SK-N-SH (cell line): ENCODE measurements at regions not wholly inside any gene's neighbourhood (a gene's known extent, or its start where the extent isn't known, plus 50 kb on each side); places are given as distances from the start of the nearest gene placed in this dataset.
"Not testable (repeated sequence)": the region's sequence is repeated elsewhere in the genome, so short reads cannot be mapped to it uniquely, and the experiment has no call there.

Experiments used
- CTCF ChIA-PET: fragments of 300-600, 350-600 bp; formaldehyde crosslinking; extraction: SDS; loops from one replicate; lab custom pipeline; 2021; lab: Yijun Ruan, JAX
- POLR2A ChIA-PET: fragments of 350-600 bp; sonication (Branson Sonifier 250); formaldehyde crosslinking; extraction: SDS; loops from one replicate; lab custom pipeline; 2020; ENCODE audit warnings: antibody characterized with exemption, inconsistent platforms; lab: Yijun Ruan, JAX
- DNase-seq: peaks from one replicate; pipeline ENCODE4 v3.0.0; 2012
- H2AFZ ChIP-seq: fragments of 200-600 bp; sonication (generic); 2 replicates; pipeline ENCODE4 v1.8.1; 2016; ENCODE audit warnings: antibody characterized with exemption, mild to moderate bottlenecking, low read depth
- H3F3A ChIP-seq: fragments of 200-600 bp; sonication (generic); replicated peaks from 2 replicates; pipeline ENCODE3; 2016; ENCODE audit warnings: antibody characterized with exemption, mild to moderate bottlenecking; ENCODE audit not compliant: insufficient read depth
- H3K27ac ChIP-seq, 2 experiments: fragments of 200-500 bp in 1 of 2; fragments of 200-600 bp in 1 of 2; sonication (Bioruptor generic) in 1 of 2; sonication (generic), shearing (Covaris generic) in 1 of 2; 2 replicates each; pipeline versions ENCODE4 v1.5.1 to v1.6.1; 2014 to 2016; ENCODE audit warnings: low read depth in 2 of 2, inconsistent platforms in 1 of 2, low read length in 1 of 2, mild to moderate bottlenecking in 1 of 2, mixed read lengths in 1 of 2
- H3K27me3 ChIP-seq: fragments of 200-600 bp; sonication (generic), shearing (Covaris generic); 2 replicates; pipeline ENCODE4 v1.6.1; 2016; ENCODE audit warnings: mixed run types; ENCODE audit not compliant: insufficient read depth
- H3K36me3 ChIP-seq, 2 experiments: fragments of 200-500 bp in 1 of 2; fragments of 200-600 bp in 1 of 2; sonication (Bioruptor generic) in 1 of 2; sonication (generic) in 1 of 2; replicated peaks in 1 of 2; 2 replicates each; pipeline versions ENCODE3 to v1.5.1; 2014 to 2016; ENCODE audit warnings: low read length in 1 of 2, mild to moderate bottlenecking in 1 of 2; ENCODE audit not compliant: insufficient read depth in 2 of 2, control insufficient read depth in 1 of 2
- H3K4me1 ChIP-seq, 2 experiments: fragments of 200-500 bp in 1 of 2; fragments of 200-600 bp in 1 of 2; sonication (Bioruptor generic) in 1 of 2; sonication (generic), shearing (Covaris generic) in 1 of 2; 2 replicates each; pipeline versions ENCODE4 v1.5.1 to v1.6.1; 2014 to 2016; ENCODE audit warnings: low read depth in 1 of 2, low read length in 1 of 2, mixed run types in 1 of 2; ENCODE audit not compliant: insufficient read depth in 2 of 2, control insufficient read depth in 1 of 2
- H3K4me2 ChIP-seq: fragments of 200-600 bp; sonication (generic), shearing (Covaris generic); 2 replicates; pipeline ENCODE4 v1.6.1; 2017; ENCODE audit warnings: mixed run types
- H3K4me3 ChIP-seq, 2 experiments: fragments of 200-500 bp in 1 of 2; fragments of 200-600 bp in 1 of 2; sonication (Bioruptor generic) in 1 of 2; sonication (generic), shearing (Covaris generic) in 1 of 2; 2 replicates each; pipeline versions ENCODE4 v1.5.1 to v1.8.1; 2014 to 2016; ENCODE audit warnings: low read depth in 2 of 2, inconsistent platforms in 1 of 2, low read length in 1 of 2, mild to moderate bottlenecking in 1 of 2, mixed read lengths in 1 of 2, moderate library complexity in 1 of 2
- H3K79me2 ChIP-seq: fragments of 200-600 bp; sonication (generic); 2 replicates; pipeline ENCODE4 v1.8.1; 2017; ENCODE audit warnings: mild to moderate bottlenecking; ENCODE audit not compliant: insufficient read depth
- H3K9ac ChIP-seq: fragments of 200-600 bp; sonication (generic); 2 replicates; pipeline ENCODE4 v1.6.1; 2017; ENCODE audit warnings: mixed run types
- H3K9me2 ChIP-seq: fragments of 200-600 bp; sonication (generic); 2 replicates; pipeline ENCODE4 v1.6.1; 2017; ENCODE audit warnings: mixed run types
- H3K9me3 ChIP-seq: fragments of 200-600 bp; sonication (generic); 2 replicates; pipeline ENCODE4 v1.6.1; 2017; ENCODE audit warnings: mixed run types, mild to moderate bottlenecking, moderate library complexity
- H4K20me1 ChIP-seq: fragments of 200-600 bp; sonication (generic); 2 replicates; pipeline ENCODE4 v1.6.1; 2017; ENCODE audit warnings: mild to moderate bottlenecking, mixed run types; ENCODE audit not compliant: insufficient read depth
- CTCF ChIP-seq: fragments of 200-600 bp; sonication (generic); IDR thresholded peaks from 2 replicates; pipeline ENCODE4 v1.6.1; 2017; ENCODE audit warnings: antibody characterized with exemption, mild to moderate bottlenecking, moderate library complexity
- ELF1 ChIP-seq: IDR thresholded peaks from 2 replicates; pipeline ENCODE4 v1.4.0; 2012
- EZH2phosphoT487 ChIP-seq: fragments of 200-600 bp; sonication (generic); IDR thresholded peaks from 2 replicates; pipeline ENCODE4 v1.6.1; 2017; ENCODE audit warnings: low read depth, mixed run types, mild to moderate bottlenecking, antibody characterized with exemption, moderate library complexity, borderline replicate concordance
- GATA2 ChIP-seq: sonication (generic); formaldehyde crosslinking; IDR thresholded peaks from 2 replicates; pipeline ENCODE4 v1.5.0; 2020; ENCODE audit warnings: mild to moderate bottlenecking, missing genetic modification reagents
- IRF3 ChIP-seq: fragments of 150-350 bp; IDR thresholded peaks from 2 replicates; pipeline ENCODE4 v1.6.1; 2016; ENCODE audit warnings: mild to moderate bottlenecking, low read depth, low read length
- MAX ChIP-seq: IDR thresholded peaks from 2 replicates; pipeline ENCODE4 v1.4.0; 2012; ENCODE audit warnings: low read depth
- NFIC ChIP-seq: IDR thresholded peaks from 2 replicates; pipeline ENCODE4 v1.4.0; 2012; ENCODE audit warnings: borderline replicate concordance
- NRF1 ChIP-seq: IDR thresholded peaks from 2 replicates; pipeline ENCODE4 v1.6.1; 2012; ENCODE audit warnings: low read depth, mild to moderate bottlenecking, low read length
- RAD21 ChIP-seq: IDR thresholded peaks from 2 replicates; pipeline ENCODE4 v1.6.1; 2012; ENCODE audit warnings: mild to moderate bottlenecking, low read length
- REST ChIP-seq: IDR thresholded peaks from 2 replicates; pipeline ENCODE4 v1.6.1; 2012; ENCODE audit warnings: mild to moderate bottlenecking, low read depth, low read length, moderate library complexity
- RFX5 ChIP-seq: IDR thresholded peaks from 2 replicates; pipeline ENCODE4 v1.6.1; 2012; ENCODE audit warnings: mild to moderate bottlenecking, improper control_type of control experiment, low read length
- RXRA ChIP-seq: IDR thresholded peaks from 2 replicates; pipeline ENCODE4 v1.4.0; 2012; ENCODE audit warnings: low read depth, mild to moderate bottlenecking, borderline replicate concordance
- YY1 ChIP-seq: IDR thresholded peaks from 2 replicates; pipeline ENCODE4 v1.4.0; 2012; ENCODE audit warnings: low read depth, mild to moderate bottlenecking
- WGBS: methylation state at CpG from one replicate; pipeline ENCODE4 v1.1.6; 2017; ENCODE audit warnings: low lambda C conversion rate; 5-methylcytosine and 5-hydroxymethylcytosine counted together
- TF ChIP-seq, protein P1 (sequence below): IDR thresholded peaks from 2 replicates; pipeline ENCODE4 v1.4.0; 2012; ENCODE audit warnings: low read depth, borderline replicate concordance

DNA sequence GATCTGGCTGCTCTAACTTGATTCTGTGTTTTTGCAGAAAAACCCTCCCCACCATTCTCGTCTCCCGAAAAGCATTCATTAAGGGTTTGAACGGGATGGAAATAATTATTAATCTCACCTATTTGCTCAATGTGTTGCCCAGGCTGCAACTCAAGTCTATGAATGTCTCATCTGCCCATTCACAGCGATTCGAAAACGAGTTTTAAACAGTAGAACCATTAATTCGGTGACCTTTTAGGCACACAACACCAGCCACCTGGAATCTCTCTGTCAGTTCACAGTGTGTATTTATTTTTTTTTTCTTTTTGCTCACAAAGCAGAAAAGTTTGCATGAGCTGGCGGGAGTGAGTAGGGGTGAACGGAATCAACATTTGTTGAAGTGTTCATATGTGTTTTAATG, 764.7 kb upstream of the TPTE start:
- CTCF ChIA-PET: no interaction called here
- no peak overlapping the region for H2AFZ ChIP-seq
- H3K4me1 ChIP-seq: no peaks in the 10 kb centered on the region
- TF ChIP-seq RXRA (no peak), NFIC (no peak), RAD21 (no peak), IRF3 (no peak), ELF1 (no peak), GATA2 (no peak), RFX5 (no peak), EZH2phosphoT487 (no peak), REST (no peak), YY1 (no peak), MAX (no peak), CTCF (no peak), NRF1 (no peak)
- TF ChIP-seq, protein P1, sequence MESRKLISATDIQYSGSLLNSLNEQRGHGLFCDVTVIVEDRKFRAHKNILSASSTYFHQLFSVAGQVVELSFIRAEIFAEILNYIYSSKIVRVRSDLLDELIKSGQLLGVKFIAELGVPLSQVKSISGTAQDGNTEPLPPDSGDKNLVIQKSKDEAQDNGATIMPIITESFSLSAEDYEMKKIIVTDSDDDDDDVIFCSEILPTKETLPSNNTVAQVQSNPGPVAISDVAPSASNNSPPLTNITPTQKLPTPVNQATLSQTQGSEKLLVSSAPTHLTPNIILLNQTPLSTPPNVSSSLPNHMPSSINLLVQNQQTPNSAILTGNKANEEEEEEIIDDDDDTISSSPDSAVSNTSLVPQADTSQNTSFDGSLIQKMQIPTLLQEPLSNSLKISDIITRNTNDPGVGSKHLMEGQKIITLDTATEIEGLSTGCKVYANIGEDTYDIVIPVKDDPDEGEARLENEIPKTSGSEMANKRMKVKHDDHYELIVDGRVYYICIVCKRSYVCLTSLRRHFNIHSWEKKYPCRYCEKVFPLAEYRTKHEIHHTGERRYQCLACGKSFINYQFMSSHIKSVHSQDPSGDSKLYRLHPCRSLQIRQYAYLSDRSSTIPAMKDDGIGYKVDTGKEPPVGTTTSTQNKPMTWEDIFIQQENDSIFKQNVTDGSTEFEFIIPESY: no peak
- H3K9me2 ChIP-seq: no peaks in the 10 kb centered on the region
- no peaks in the 10 kb centered on the region for H4K20me1 ChIP-seq
- H3K4me2 ChIP-seq: no peak overlapping the region
- POLR2A ChIA-PET: no interaction called here
- no peaks in the 10 kb centered on the region for H3K9me3 ChIP-seq
- no peaks in the 10 kb centered on the region for H3K36me3 ChIP-seq
- H3K27me3 ChIP-seq: peaks cover 66% of the 10 kb centered on the region
- no peak overlapping the region for H3K4me3 ChIP-seq
- 2% methylated on average over 9 of the region's 9 CpGs for WGBS
- no peak overlapping the region for H3K9ac ChIP-seq
- DNase-seq: no peak
- no peaks in the 10 kb centered on the region for H3F3A ChIP-seq
- H3K27ac ChIP-seq: no peak overlapping the region
- H3K79me2 ChIP-seq: no peaks in the 10 kb centered on the region

GRCh38 chr21:9757118-9757517, 764.3 kb upstream of the TPTE start:
- H3K4me3 ChIP-seq, H3F3A ChIP-seq, POLR2A ChIA-PET, H3K9ac ChIP-seq, H3K9me3 ChIP-seq, H3K9me2 ChIP-seq, DNase-seq, CTCF ChIA-PET, H3K79me2 ChIP-seq, H2AFZ ChIP-seq, H3K4me1 ChIP-seq, H3K36me3 ChIP-seq, H3K4me2 ChIP-seq, H3K27ac ChIP-seq, H4K20me1 ChIP-seq: not testable (repeated sequence)
- 1% methylated on average over 9 of the region's 9 CpGs for WGBS
- H3K27me3 ChIP-seq: peaks cover 62% of the 10 kb centered on the region

GRCh38 chr21:9757572-9757971, 763.8 kb upstream of the TPTE start:
- H3F3A ChIP-seq, H3K79me2 ChIP-seq, POLR2A ChIA-PET, H3K9me3 ChIP-seq, H3K4me3 ChIP-seq, CTCF ChIA-PET, H3K9ac ChIP-seq, DNase-seq, H3K4me2 ChIP-seq, H3K4me1 ChIP-seq, H3K9me2 ChIP-seq, H3K36me3 ChIP-seq, H3K27ac ChIP-seq, H4K20me1 ChIP-seq, H2AFZ ChIP-seq: not testable (repeated sequence)
- WGBS: 2% methylated on average over 9 of the region's 9 CpGs
- H3K27me3 ChIP-seq: peaks cover 58% of the 10 kb centered on the region
